ENCODE measurements at regions not wholly inside any gene's neighbourhood (a gene's known extent, or its start where the extent isn't known, plus 50 kb on each side); places are given as distances from the start of the nearest gene placed in this dataset.

DNA sequence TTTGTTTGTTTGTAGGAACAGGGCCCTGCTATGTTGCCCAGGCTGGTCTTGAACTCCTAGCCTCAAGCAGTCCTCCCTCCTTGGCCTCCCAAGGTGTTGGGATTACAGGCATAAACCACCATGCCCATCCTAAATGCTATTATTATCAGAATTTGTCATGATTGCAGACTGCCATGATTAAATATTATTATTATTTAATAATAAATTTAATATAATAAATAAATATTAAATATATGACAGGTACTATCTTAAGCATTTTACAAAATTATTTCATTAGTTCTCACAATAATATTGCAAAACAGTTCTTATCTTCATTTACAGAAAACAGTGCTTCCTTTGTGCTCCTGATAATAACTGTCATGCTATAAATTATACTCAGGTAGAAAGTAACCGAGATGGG lies 133.4 kb upstream of the JADE1 start:
- TF ChIP-seq CTCF (conservative IDR thresholded peaks at IDR 0.05) (no peak), ZFX (IDR thresholded peaks at IDR 0.05) (no peak)
